Mesodermal cell (in vitro differentiated cells): ENCODE measurements at regions not wholly inside any gene's neighbourhood (a gene's known extent, or its start where the extent isn't known, plus 50 kb on each side); places are given as distances from the start of the nearest gene placed in this dataset.

Experiments
- H3K27ac ChIP-seq: 2 replicates; pipeline ENCODE4 v1.7.0; 2013; ENCODE audit warnings: mild to moderate bottlenecking, low read depth, low read length, moderate library complexity; ENCODE audit not compliant: severe bottlenecking
- H3K36me3 ChIP-seq: 2 replicates; pipeline ENCODE4 v1.7.1; 2013; ENCODE audit warnings: mild to moderate bottlenecking, low read length, moderate library complexity; ENCODE audit not compliant: control insufficient read depth, insufficient read depth
- H3K4me1 ChIP-seq: one replicate; pipeline ENCODE4 v1.7.1; 2013; ENCODE audit warnings: mild to moderate bottlenecking, low read length; ENCODE audit not compliant: insufficient read depth, control insufficient read depth, poor library complexity, severe bottlenecking
- H3K4me3 ChIP-seq: 2 replicates; pipeline ENCODE4 v1.7.0; 2013; ENCODE audit warnings: low read length, control low read depth, mild to moderate bottlenecking; ENCODE audit not compliant: insufficient read depth, poor library complexity, severe bottlenecking; ENCODE audit errors: extremely low read depth
- H3K9me3 ChIP-seq: 2 replicates; pipeline ENCODE4 v1.7.1; 2013; ENCODE audit warnings: mild to moderate bottlenecking, low read length, moderate library complexity; ENCODE audit not compliant: control insufficient read depth
- WGBS, 2 experiments: methylation state at CpG; one replicate each; pipeline ENCODE4 v1.1.5; 2013; ENCODE audit warnings: missing lambda C conversion rate in 2 of 2; ENCODE audit not compliant: insufficient coverage in 2 of 2; 5-methylcytosine and 5-hydroxymethylcytosine counted together

- Histone ChIP-seq H3K27ac (no peak overlapping the region), H3K4me1 (peaks cover 24% of the 10 kb centered on the region), H3K9me3 (no peaks in the 10 kb centered on the region), H3K4me3 (no peak overlapping the region), H3K36me3 (no peaks in the 10 kb centered on the region)
- WGBS, 2 experiments = 86% methylated on average over 1 of the region's 3 CpGs; no CpG with 5 or more reads in 1 of the 2 experiments
Measured at GRCh38 chr4:15317246-15317645, 110.6 kb upstream of the C1QTNF7 start.

GRCh38 chr4:15318621-15319348, 109.0 kb upstream of the C1QTNF7 start:
- Histone ChIP-seq H3K9me3 (no peaks in the 10 kb centered on the region), H3K36me3 (no peaks in the 10 kb centered on the region), H3K4me3 (no peak overlapping the region), H3K4me1 (peaks cover 31% of the 10 kb centered on the region), H3K27ac (peak overlapping the region; percentile 32)
- WGBS, 2 experiments = 86% methylated on average over 1 of the region's 4 CpGs; no CpG with 5 or more reads in 1 of the 2 experiments

DNA sequence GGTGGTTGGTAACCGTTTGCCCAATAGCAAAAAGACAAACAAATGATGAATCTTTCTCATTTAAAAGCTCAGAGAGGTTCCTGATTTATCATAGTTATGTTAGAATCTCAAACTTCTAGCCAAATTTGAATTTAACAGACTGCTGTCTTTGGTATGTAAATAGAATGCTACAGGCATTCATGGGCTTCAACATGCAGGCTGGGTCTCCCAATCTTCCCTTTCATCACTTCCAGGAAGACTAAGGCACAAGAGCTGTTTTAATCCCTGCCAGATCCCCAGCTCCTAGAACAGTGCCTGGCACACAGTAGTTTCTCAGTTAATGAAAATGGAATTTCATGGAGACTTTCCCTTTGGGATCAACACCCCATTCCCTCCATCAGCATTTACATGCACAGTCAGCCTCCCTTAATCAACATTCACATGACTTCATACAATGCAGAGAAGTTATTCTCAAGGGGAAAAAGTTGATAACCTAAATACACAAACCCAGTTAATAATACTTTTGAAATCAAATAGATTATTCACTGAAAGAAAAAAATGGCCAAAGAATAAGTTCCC, 107.6 kb upstream of the C1QTNF7 start:
- H3K9me3 ChIP-seq = no peaks in the 10 kb centered on the region
- no peak overlapping the region for H3K4me3 ChIP-seq
- H3K36me3 ChIP-seq = no peaks in the 10 kb centered on the region
- peak overlapping the region; percentile 17 for H3K27ac ChIP-seq
- no CpG with 5 or more reads among the region's 1 CpG for WGBS, 2 experiments
- H3K4me1 ChIP-seq = peaks cover 42% of the 10 kb centered on the region

DNA sequence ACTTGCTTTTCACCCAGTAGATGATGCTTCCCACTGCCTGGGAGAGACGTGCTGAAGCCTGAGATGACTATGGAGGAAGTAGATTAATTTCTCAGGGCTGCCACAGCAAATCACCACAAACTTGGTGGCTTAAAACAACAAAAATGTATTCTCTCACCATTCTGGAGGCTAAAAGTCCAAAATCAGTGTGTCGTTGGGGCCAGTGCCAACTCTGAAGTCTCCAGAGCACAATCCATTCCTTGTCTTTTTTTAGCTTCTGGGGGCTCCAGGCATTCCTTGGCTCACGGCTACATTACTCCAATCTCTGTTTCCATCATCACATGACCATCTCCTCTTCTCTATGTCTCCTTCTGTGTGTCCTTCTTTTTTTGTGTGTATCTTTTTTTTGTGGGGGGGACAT, 105.8 kb upstream of the C1QTNF7 start:
- no peaks in the 10 kb centered on the region for H3K9me3 ChIP-seq
- peaks cover 31% of the 10 kb centered on the region for H3K4me1 ChIP-seq
- H3K4me3 ChIP-seq = no peak overlapping the region
- WGBS, 2 experiments = 86 to 90% methylated on average over 1 to 2 of the region's 3 CpGs
- H3K36me3 ChIP-seq = no peaks in the 10 kb centered on the region
- H3K27ac ChIP-seq = no peak overlapping the region

GRCh38 chr4:15325987-15326386, 101.8 kb upstream of the C1QTNF7 start:
- Histone ChIP-seq H3K4me1 (peaks cover 26% of the 10 kb centered on the region), H3K27ac (no peak overlapping the region), H3K4me3 (no peak overlapping the region), H3K9me3 (no peaks in the 10 kb centered on the region), H3K36me3 (no peaks in the 10 kb centered on the region)
- WGBS, 2 experiments = 88 to 93% methylated on average over 4 to 5 of the region's 5 CpGs

- Histone ChIP-seq H3K4me3 (no peak overlapping the region), H3K27ac (no peak overlapping the region), H3K36me3 (no peaks in the 10 kb centered on the region), H3K4me1 (peaks cover 18% of the 10 kb centered on the region), H3K9me3 (no peaks in the 10 kb centered on the region)
- WGBS, 2 experiments = 94 to 96% methylated on average over 3 to 5 of the region's 7 CpGs
Measured at GRCh38 chr4:15327311-15328298, 100.2 kb upstream of the C1QTNF7 start.

DNA sequence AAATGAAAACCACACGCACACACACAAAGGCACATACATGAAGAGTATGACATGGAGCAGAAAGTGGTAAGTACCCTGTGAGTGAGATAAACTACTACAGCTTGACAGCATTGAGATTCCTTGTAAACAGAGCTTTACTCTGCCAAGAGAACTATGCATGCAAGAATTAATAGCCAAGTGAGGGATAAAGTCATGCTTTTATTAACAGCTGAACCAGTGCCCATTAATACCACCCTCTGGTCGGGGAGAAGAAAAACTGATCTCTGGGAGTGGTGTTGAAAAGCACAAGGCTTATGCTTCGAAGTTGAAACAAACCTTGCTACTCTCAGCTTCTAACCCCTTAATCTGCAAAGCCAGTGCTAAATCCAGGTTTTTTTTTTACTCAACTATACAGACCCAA, 95.9 kb upstream of the C1QTNF7 start:
- Histone ChIP-seq H3K36me3 (no peaks in the 10 kb centered on the region), H3K9me3 (no peaks in the 10 kb centered on the region), H3K4me3 (no peak overlapping the region), H3K27ac (no peak overlapping the region), H3K4me1 (peaks cover 7% of the 10 kb centered on the region)
- WGBS, 2 experiments = 92% methylated on average over 2 of the region's 3 CpGs; no CpG with 5 or more reads in 1 of the 2 experiments

DNA sequence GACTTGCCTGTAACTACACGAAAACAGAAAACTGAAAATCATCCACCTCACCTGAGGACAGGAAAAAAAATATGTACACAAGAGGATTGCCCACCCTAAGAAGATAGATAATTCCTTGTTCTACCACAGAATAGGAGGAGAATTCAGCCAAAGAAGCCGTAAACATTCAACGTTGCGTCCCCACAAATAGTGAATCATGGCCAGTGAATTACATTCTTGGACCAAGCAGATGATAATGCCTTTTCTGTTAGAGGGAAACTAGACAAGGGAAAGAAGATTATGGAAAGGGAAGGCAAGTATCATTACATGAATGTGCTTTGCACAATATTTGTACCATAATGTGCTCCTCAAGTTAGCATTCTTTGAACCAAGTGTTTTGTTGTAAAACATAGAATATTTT, 95.5 kb upstream of the C1QTNF7 start:
- Histone ChIP-seq H3K4me1 (peaks cover 7% of the 10 kb centered on the region), H3K27ac (no peak overlapping the region), H3K36me3 (no peaks in the 10 kb centered on the region), H3K4me3 (no peak overlapping the region), H3K9me3 (no peaks in the 10 kb centered on the region)
- 80 to 88% methylated on average over 2 to 3 of the region's 4 CpGs for WGBS, 2 experiments

DNA sequence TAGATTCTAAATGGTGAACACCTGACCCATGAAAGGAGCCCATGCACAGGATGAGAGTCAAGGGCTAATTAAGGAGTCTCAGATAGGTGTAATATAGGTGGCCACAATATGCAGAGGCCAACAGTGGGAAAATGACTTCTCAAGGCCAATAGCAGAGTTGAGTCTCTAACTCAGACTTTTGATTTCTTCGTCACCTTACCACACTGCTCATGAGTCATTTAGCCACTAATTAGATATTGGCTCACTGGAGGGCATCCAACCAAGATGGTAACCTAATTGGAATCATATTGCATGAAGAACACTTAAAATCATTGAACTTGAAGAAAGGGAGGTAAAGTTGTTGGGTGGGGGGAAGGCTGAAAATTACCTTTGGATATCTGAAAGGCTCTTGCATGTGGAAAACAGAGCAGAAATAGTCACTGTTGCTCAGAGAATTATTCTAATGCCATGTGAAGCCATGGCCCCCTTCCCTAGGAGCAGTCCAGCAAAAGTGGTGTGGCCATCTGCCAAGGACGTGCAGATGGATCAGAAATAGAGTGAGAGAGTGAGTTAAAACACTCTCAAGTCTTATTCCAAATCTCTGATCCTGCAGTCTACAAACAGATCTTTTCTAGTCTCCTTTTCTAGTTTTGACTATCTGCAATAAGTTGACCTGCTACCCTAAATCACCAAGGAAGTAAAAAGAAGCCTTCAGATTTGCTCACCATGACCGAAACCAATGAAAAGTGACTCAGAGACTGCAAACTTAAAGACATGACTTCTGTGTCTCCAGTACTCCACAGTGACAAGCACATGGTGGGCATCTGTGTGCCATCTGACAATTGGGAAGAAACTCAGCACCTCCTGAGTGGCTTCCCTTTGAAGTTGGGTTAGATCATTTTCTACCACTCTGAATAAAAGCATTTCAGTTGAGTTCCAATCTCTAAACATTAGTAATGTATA, 93.9 kb upstream of the C1QTNF7 start:
- WGBS, 2 experiments = 70 to 87% methylated on average over 1 of the region's 3 CpGs
- Histone ChIP-seq H3K36me3 (no peaks in the 10 kb centered on the region), H3K4me1 (peaks cover 7% of the 10 kb centered on the region), H3K27ac (no peak overlapping the region), H3K9me3 (no peaks in the 10 kb centered on the region), H3K4me3 (no peak overlapping the region)
